Spinal cord (tissue), 9 donors: ENCODE measurements at regions not wholly inside any gene's neighbourhood (a gene's known extent, or its start where the extent isn't known, plus 50 kb on each side); places are given as distances from the start of the nearest gene placed in this dataset.
"Not testable (repeated sequence)": the region's sequence is repeated elsewhere in the genome, so short reads cannot be mapped to it uniquely, and the experiment has no call there.

ENCODE experiments used
- DNase-seq, 6 donors: peaks; one replicate each; pipeline versions ENCODE4 v3.0.0 to v3.0.0-alpha.2; 2013 to 2015; ENCODE audit warnings: low spot score in 6 of 6, low read depth in 4 of 6
- H3K27ac ChIP-seq: one replicate; pipeline ENCODE4 v1.5.1; 2013; ENCODE audit warnings: low read depth, low read length, control low read depth
- H3K27me3 ChIP-seq: one replicate; pipeline ENCODE4 v1.6.1; 2013; ENCODE audit warnings: low read length; ENCODE audit not compliant: control insufficient read depth, insufficient read depth
- H3K36me3 ChIP-seq: one replicate; pipeline ENCODE4 v1.6.1; 2013; ENCODE audit warnings: low read length; ENCODE audit not compliant: control insufficient read depth, insufficient read depth
- H3K4me1 ChIP-seq: one replicate; pipeline ENCODE4 v1.6.1; 2013; ENCODE audit warnings: low read length; ENCODE audit not compliant: control insufficient read depth, insufficient read depth
- H3K4me3 ChIP-seq: one replicate; pipeline ENCODE4 v1.5.1; 2013; ENCODE audit warnings: low read depth, low read length, control low read depth
- H3K9me3 ChIP-seq: one replicate; pipeline ENCODE4 v1.6.1; 2013; ENCODE audit warnings: low read length; ENCODE audit not compliant: control insufficient read depth, insufficient read depth
- WGBS: methylation state at CpG from one replicate; pipeline ENCODE4 v1.1.5; 2013; ENCODE audit warnings: missing lambda C conversion rate; ENCODE audit not compliant: insufficient coverage; 5-methylcytosine and 5-hydroxymethylcytosine counted together
- donor health status: healthy.

GRCh38 chr1:192513196-192513595 lies 62.4 kb upstream of the RGS1 start:
- Histone ChIP-seq H3K27ac (no peak overlapping the region), H3K4me3 (no peak overlapping the region), H3K4me1 (no peaks in the 10 kb centered on the region), H3K9me3 (no peaks in the 10 kb centered on the region), H3K27me3 (no peaks in the 10 kb centered on the region), H3K36me3 (no peaks in the 10 kb centered on the region)
- WGBS = no CpG with 5 or more reads among the region's 1 CpG
- no peak for DNase-seq

DNA sequence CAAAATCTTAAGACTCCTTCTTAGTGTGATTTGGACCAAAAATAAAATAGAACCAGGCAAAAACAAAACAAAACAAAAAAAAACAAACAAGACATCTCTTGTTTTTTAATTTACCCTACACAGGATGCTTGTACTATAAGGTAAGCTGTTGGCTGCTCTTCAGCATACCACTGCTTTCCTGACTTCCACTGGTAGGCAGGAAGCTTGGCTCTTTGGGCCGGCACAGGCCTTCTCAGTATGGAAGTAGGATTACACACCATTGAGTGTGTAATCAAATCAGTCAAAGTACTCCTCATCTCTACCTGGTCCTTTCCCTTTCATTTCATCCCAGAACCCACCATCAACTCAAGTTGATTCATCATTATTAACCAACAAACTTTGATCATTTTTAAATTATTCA lies 61.9 kb upstream of the RGS1 start:
- DNase-seq = no peak
- H3K4me1 ChIP-seq = no peaks in the 10 kb centered on the region
- no peaks in the 10 kb centered on the region for H3K36me3 ChIP-seq
- no CpG with 5 or more reads among the region's 1 CpG for WGBS
- H3K4me3 ChIP-seq = no peak overlapping the region
- H3K27ac ChIP-seq = no peak overlapping the region
- no peaks in the 10 kb centered on the region for H3K9me3 ChIP-seq
- no peaks in the 10 kb centered on the region for H3K27me3 ChIP-seq

DNA sequence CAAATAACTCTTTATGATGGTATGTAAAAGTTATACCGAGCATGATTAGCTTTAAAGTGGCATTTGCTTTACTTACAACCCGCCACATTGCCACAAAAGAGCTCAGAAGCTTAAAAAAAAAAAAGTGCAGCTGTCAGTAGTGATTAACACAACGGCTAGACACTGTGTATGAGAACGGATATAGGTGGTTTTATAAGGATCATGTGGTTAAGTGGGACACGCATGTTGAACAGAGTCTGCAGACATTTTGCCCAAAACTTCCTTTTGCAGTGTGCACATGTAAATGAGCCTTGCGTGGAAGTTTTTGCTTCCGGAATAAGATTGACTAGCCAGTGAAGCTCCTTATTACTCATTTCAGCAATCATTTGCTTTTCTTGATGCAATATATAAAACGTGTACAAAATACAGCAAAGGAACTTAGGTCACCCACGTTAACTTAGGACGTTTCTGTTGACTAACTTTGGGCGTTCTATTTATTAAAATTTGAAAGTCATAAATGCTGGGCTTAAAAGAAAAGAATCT lies 58.7 kb upstream of the RGS1 start:
- H3K27ac ChIP-seq = no peak overlapping the region

GRCh38 chr1:192517716-192518355 lies 57.7 kb upstream of the RGS1 start:
- H3K9me3 ChIP-seq, H3K4me3 ChIP-seq, H3K27me3 ChIP-seq, H3K27ac ChIP-seq, H3K4me1 ChIP-seq, DNase-seq, H3K36me3 ChIP-seq: not testable (repeated sequence)
- WGBS = 100% methylated on average over 1 of the region's 6 CpGs

More for the DNA sequence above, 58.7 kb upstream of the RGS1 start:
- no peaks in the 10 kb centered on the region for H3K9me3 ChIP-seq
- no peaks in the 10 kb centered on the region for H3K27me3 ChIP-seq
- no peak for DNase-seq
- H3K36me3 ChIP-seq = no peaks in the 10 kb centered on the region
- no peaks in the 10 kb centered on the region for H3K4me1 ChIP-seq
- 92% methylated on average over 5 of the region's 11 CpGs for WGBS
- no peak overlapping the region for H3K4me3 ChIP-seq

DNA sequence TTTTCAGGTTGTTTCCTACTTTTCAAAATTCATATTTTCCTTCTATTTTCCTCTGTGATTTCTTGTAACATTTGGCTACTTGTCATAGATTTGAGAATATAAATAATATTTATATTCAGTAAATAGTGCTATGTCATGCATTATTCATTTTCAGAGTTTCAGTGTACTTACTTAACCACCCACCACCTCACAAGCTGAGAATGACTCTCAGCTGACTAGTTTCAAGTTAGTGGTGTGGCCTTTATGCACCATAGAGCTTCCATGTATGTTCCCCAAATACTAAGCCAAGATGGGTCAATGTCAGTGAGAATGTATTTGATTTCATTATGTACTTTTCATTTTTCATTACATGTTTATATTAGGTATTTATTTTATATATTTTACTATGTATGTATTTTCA lies 56.9 kb upstream of the RGS1 start:
- H3K4me1 ChIP-seq = no peaks in the 10 kb centered on the region
- DNase-seq = no peak
- no peak overlapping the region for H3K27ac ChIP-seq

GRCh38 chr1:192521734-192522133 lies 53.8 kb upstream of the RGS1 start:
- no CpG with 5 or more reads among the region's 1 CpG for WGBS
- Histone ChIP-seq H3K4me1 (no peaks in the 10 kb centered on the region), H3K36me3 (no peaks in the 10 kb centered on the region), H3K4me3 (no peak overlapping the region), H3K9me3 (no peaks in the 10 kb centered on the region), H3K27ac (no peak overlapping the region), H3K27me3 (no peaks in the 10 kb centered on the region)
- DNase-seq = no peak

More for the DNA sequence above, 56.9 kb upstream of the RGS1 start:
- Histone ChIP-seq H3K27me3 (no peaks in the 10 kb centered on the region), H3K9me3 (no peaks in the 10 kb centered on the region), H3K4me3 (no peak overlapping the region), H3K36me3 (no peaks in the 10 kb centered on the region)

DNA sequence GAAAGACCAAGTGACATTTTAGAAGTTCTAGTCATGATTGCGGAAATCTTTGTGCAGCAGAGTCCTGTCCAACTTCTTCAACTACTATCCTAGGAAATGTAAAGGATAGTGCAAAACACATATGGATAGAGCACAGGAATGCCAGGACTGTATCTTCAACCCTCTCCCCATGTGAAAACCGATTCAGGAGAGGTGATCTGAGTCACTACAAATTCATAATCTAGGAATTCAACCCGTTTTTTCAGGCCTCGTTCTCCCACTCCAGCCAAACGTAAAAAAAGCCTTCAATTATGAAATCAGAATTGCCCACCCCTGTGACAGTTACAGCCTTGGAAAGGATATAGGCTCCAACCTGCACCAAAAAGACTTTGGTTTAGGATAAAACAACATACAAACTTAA lies 52.9 kb upstream of the RGS1 start:
- H3K27ac ChIP-seq = no peak overlapping the region
- H3K36me3 ChIP-seq = no peaks in the 10 kb centered on the region
- H3K4me3 ChIP-seq = no peak overlapping the region
- no peak for DNase-seq
- H3K9me3 ChIP-seq = no peaks in the 10 kb centered on the region
- 85% methylated on average over 4 of the region's 5 CpGs for WGBS
- H3K27me3 ChIP-seq = no peaks in the 10 kb centered on the region
- no peaks in the 10 kb centered on the region for H3K4me1 ChIP-seq

DNA sequence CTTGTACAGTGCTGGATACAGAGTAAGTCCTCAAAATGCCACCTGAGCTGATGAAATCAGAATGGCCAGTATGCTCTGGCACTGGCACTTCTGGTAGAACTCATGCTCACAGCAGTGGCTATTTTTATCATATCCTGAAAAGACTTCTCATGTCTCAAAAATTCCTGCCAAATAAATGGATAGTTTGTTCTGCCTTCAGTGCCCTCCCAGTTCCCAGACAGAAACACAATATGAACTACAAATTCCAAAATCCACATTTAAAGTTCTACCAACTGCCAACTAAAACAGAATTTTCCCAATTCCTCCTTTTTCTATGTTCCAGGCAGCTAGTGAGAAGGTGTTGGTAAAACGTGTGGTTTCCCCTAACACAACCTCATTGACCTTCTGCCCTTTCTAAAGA lies 51.4 kb upstream of the RGS1 start:
- no peak overlapping the region for H3K27ac ChIP-seq
- WGBS = no CpG with 5 or more reads among the region's 1 CpG
- H3K9me3 ChIP-seq = no peaks in the 10 kb centered on the region

More for the DNA sequence above, 51.4 kb upstream of the RGS1 start:
- DNase-seq = peak in 1 of 6 donors; percentile 35
- Histone ChIP-seq H3K4me3 (no peak overlapping the region), H3K27me3 (no peaks in the 10 kb centered on the region), H3K4me1 (no peaks in the 10 kb centered on the region), H3K36me3 (no peaks in the 10 kb centered on the region)
